Activated naive CD8-positive, alpha-beta T cell treated with anti-CD3 and anti-CD28 coated beads, Interleukin-2, amount 10 ng/mL, durations not matched to agents 7 days and 5 days (primary cell): ENCODE measurements at regions not wholly inside any gene's neighbourhood (a gene's known extent, or its start where the extent isn't known, plus 50 kb on each side); places are given as distances from the start of the nearest gene placed in this dataset.
"Not testable (repeated sequence)": the region's sequence is repeated elsewhere in the genome, so short reads cannot be mapped to it uniquely, and the experiment has no call there.

Experiments used
- ATAC-seq: fragments of 150-1000 bp; cut with Tn5 transposase; one replicate; pipeline ENCODE4 v1.10.0; 2021; ENCODE audit warnings: low read depth, moderate library complexity
- POLR2A ChIA-PET: fragments of 350-600 bp; sonication (Branson Sonifier 250); formaldehyde crosslinking; loops from one replicate; lab custom pipeline; 2021; ENCODE audit warnings: antibody characterized with exemption; lab: Charles Lee
- DNase-seq: peaks from one replicate; pipeline ENCODE4 v3.0.0; 2021
- H3K27ac Mint-ChIP-seq: one replicate; pipeline ENCODE4 v1.8.0; 2022; ENCODE audit warnings: mild to moderate bottlenecking, mixed read lengths
- H3K27me3 Mint-ChIP-seq: one replicate; pipeline ENCODE4 v1.8.0; 2022; ENCODE audit warnings: mild to moderate bottlenecking, moderate library complexity, mixed read lengths
- H3K36me3 Mint-ChIP-seq: one replicate; pipeline ENCODE4 v1.8.0; 2021; ENCODE audit warnings: mild to moderate bottlenecking, mixed read lengths
- H3K4me1 Mint-ChIP-seq: one replicate; pipeline ENCODE4 v1.8.0; 2021; ENCODE audit warnings: mixed read lengths
- H3K4me3 Mint-ChIP-seq: one replicate; pipeline ENCODE4 v1.8.0; 2022; ENCODE audit warnings: mild to moderate bottlenecking, moderate library complexity, mixed read lengths
- H3K9me3 Mint-ChIP-seq: one replicate; pipeline ENCODE4 v1.8.0; 2021; ENCODE audit warnings: mixed read lengths

DNA sequence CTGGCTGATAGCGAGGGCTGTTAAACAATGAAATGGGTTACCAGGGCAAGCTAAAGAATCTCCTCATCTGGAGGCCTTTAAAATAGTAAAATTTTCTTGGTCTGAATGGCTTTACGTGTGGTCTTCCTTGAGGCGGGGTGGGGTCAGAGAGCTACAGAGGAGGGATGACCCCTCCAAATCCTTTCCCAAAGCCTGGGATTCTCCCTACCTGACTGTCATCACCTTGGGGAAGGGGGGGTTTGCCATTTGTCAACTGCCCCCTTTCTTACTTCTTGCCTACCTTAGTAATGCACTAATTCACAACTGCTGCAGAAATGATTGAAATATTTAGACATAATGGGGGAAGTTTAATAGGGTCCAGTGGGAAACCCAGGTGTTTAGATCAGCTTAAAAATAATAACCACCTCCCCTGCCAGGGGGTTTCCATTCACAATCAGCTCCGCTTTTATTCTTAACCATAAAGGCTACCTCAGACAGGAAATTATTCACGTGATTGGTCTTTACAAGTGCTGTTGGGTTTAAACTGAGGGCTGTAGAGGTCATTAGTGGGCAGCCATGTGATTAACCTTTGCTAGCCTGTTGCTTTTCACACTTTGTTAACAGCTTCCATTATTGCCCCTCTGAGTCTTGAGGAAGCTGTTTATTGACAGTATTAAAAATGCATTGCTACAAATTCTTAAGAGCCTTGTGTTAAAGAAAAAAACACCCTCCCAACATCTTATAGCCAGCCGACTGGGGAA is 276.5 kb upstream of the ATP11B start:
- DNase-seq = no peak
- ATAC-seq = no peak
- POLR2A ChIA-PET = no interaction called here
- Mint-ChIP-seq H3K4me1 (no peaks in the 10 kb centered on the region), H3K36me3 (no peaks in the 10 kb centered on the region), H3K27ac (no peak overlapping the region), H3K9me3 (no peaks in the 10 kb centered on the region), H3K4me3 (no peak overlapping the region), H3K27me3 (no peaks in the 10 kb centered on the region)

DNA sequence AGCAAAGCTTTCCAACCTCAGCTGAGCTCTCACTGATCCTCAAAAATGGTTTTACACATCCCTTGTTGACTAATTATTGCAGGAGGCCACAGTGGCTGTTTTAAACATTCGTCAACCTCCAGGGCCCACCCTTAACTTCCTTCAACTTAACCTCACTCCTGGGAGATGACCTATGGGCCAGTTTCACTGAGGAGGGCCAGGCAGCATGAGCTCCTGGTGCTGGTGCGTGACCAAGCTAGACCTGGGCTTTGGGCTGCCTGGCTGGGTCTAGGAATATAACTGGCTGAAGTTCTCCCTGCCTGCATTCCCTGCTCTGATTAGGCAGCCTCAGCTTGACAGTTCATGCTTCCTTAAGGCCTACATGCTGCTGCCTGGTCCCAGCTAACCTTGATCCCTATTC is 273.7 kb upstream of the ATP11B start:
- Mint-ChIP-seq H3K36me3 (no peaks in the 10 kb centered on the region), H3K27me3 (no peaks in the 10 kb centered on the region), H3K9me3 (no peaks in the 10 kb centered on the region), H3K27ac (no peak overlapping the region), H3K4me3 (no peak overlapping the region), H3K4me1 (no peaks in the 10 kb centered on the region)
- ATAC-seq = no peak
- POLR2A ChIA-PET = no interaction called here
- DNase-seq = no peak

DNA sequence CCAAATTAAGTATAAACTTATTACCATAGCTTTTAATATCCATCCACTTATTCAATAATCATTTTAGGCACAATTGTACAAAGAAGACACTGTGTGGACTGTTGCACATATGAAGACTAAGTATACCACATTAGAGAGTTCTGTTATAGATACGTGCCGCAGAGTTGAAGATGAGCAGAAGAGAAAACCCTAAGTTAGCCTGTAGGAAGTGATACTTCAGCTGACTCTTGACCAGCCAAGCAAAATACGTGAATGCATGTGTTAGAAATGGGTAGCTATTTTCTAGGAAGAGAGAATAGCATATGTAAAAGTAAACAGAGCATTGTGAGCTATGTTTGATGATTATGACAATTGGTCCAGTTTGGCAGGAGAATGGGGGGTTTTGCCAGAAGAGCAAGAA is 272.0 kb upstream of the ATP11B start:
- DNase-seq (no peak), ATAC-seq (no peak)
- Mint-ChIP-seq H3K27ac (no peak overlapping the region), H3K9me3 (no peaks in the 10 kb centered on the region), H3K36me3 (no peaks in the 10 kb centered on the region), H3K27me3 (no peaks in the 10 kb centered on the region), H3K4me3 (no peak overlapping the region), H3K4me1 (no peaks in the 10 kb centered on the region)
- POLR2A ChIA-PET = no interaction called here

DNA sequence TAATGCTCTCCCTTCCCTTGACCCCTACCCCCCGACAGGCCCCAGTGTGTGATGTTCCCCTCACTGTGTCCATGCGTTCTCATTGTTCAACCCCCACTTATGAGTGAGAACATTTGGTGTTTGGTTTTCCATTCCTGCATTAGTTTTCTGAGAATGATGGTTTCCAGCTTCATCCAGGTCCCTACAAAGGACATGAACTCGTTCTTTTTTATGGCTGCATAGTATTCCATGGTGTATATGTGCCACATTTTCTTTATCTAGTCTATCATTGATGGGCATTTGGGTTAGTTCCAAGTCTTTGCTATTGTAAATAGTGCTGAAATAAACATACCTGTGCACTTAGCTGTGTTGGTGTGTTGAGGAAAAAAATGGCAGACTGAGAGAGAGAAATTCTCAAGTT is 269.9 kb upstream of the ATP11B start:
- H3K9me3 Mint-ChIP-seq, POLR2A ChIA-PET, ATAC-seq, H3K36me3 Mint-ChIP-seq, H3K27ac Mint-ChIP-seq, H3K27me3 Mint-ChIP-seq, H3K4me3 Mint-ChIP-seq, H3K4me1 Mint-ChIP-seq, DNase-seq: not testable (repeated sequence)

DNA sequence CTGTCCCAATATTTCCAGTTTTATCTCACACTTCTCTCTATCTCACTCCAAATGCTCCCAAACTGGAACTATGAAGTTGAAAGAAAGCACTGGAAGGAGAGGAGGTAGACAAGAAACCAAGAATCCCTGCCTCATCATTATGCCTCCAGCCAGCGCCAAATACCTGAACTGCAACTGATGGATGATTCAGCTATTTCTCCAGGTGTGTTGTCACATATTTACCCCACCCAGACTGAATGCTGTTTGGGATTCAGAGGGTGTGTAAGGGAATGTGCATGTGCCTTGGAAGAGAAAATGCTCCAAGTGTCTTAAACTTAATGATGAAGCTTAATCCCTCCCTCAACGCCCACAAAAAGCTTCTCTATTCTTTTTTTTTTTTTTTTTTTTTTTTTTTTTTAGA is 269.5 kb upstream of the ATP11B start:
- Mint-ChIP-seq H3K4me1 (no peaks in the 10 kb centered on the region), H3K4me3 (no peak overlapping the region), H3K27me3 (no peaks in the 10 kb centered on the region), H3K27ac (no peak overlapping the region), H3K9me3 (no peaks in the 10 kb centered on the region), H3K36me3 (no peaks in the 10 kb centered on the region)
- POLR2A ChIA-PET = no interaction called here
- no peak for DNase-seq
- ATAC-seq = no peak

DNA sequence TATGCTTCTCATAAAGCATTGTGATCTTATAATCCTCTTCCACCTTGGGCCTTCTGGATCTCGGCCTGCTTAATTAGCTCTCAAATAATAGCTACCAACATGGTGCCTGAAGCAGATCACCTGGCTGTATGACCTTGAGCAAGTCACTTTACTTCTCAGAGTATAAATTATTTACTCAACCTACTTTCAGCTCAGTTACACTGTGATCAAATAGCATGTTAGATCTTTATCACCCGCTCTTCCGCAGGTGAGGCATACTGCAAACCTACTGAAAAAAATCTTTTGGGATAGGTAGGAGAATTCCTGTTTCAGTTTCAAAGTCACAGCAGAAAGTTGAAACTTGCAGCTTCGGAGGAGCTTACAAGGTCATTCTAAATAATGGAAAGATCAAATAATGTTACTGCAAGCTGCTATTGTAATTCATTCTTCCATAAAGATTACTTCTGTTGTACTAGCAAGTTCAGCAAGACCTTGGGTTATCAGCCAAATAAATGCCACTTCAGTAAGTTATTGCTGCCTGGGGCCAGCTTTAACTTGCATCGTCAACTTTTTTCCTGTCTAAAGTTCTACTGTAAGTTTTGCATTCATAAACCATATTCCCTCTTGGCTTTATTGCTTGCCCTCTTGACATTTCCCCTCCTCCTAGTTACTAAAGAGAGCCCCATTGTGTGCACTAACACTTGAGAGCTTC is 268.4 kb upstream of the ATP11B start:
- H3K9me3 Mint-ChIP-seq = no peaks in the 10 kb centered on the region
- no peak overlapping the region for H3K27ac Mint-ChIP-seq
- H3K27me3 Mint-ChIP-seq = no peaks in the 10 kb centered on the region
- H3K36me3 Mint-ChIP-seq = no peaks in the 10 kb centered on the region
- POLR2A ChIA-PET = no interaction called here
- no peaks in the 10 kb centered on the region for H3K4me1 Mint-ChIP-seq
- no peak for ATAC-seq
- DNase-seq = no peak
- no peak overlapping the region for H3K4me3 Mint-ChIP-seq

GRCh38 chr3:182525766-182526374 is 267.4 kb upstream of the ATP11B start:
- Mint-ChIP-seq H3K9me3 (no peaks in the 10 kb centered on the region), H3K36me3 (no peaks in the 10 kb centered on the region), H3K4me1 (no peaks in the 10 kb centered on the region), H3K27ac (no peak overlapping the region), H3K27me3 (no peaks in the 10 kb centered on the region), H3K4me3 (no peak overlapping the region)
- no peak for ATAC-seq
- no peak for DNase-seq
- POLR2A ChIA-PET = no interaction called here

- POLR2A ChIA-PET = no interaction called here
- no peaks in the 10 kb centered on the region for H3K4me1 Mint-ChIP-seq
- H3K36me3 Mint-ChIP-seq = no peaks in the 10 kb centered on the region
- no peak overlapping the region for H3K4me3 Mint-ChIP-seq
- no peak for ATAC-seq
- no peak overlapping the region for H3K27ac Mint-ChIP-seq
- H3K27me3 Mint-ChIP-seq = no peaks in the 10 kb centered on the region
- DNase-seq = no peak
- no peaks in the 10 kb centered on the region for H3K9me3 Mint-ChIP-seq
Measured at GRCh38 chr3:182527745-182528144, 265.6 kb upstream of the ATP11B start.

DNA sequence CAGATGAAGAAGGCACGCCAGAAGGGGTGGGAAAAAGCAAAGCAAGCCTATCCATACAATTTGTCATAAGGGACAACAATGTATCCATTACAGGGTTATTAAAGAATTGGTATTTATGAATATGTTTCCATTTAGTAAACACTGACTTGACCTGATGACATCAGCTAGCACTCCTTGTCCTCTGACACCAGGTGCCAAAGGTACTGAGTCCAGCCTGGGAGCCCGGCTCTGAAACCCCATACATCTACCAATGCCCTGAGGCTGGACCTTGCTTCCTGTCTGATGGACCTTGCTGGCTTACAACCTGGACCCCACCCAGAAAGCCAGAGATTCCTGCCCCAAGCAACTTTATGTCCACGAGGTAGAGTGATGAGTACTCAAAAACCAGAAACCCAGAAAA is 263.0 kb upstream of the ATP11B start:
- Mint-ChIP-seq H3K27ac (no peak overlapping the region), H3K36me3 (no peaks in the 10 kb centered on the region), H3K9me3 (no peaks in the 10 kb centered on the region), H3K4me3 (no peak overlapping the region), H3K4me1 (no peaks in the 10 kb centered on the region), H3K27me3 (no peaks in the 10 kb centered on the region)
- ATAC-seq (no peak), DNase-seq (no peak)
- POLR2A ChIA-PET = no interaction called here

GRCh38 chr3:182533394-182533793 is 259.9 kb upstream of the ATP11B start:
- H3K36me3 Mint-ChIP-seq = no peaks in the 10 kb centered on the region
- H3K27ac Mint-ChIP-seq = no peak overlapping the region
- no peak for ATAC-seq
- no peak for DNase-seq
- no peaks in the 10 kb centered on the region for H3K27me3 Mint-ChIP-seq
- no peaks in the 10 kb centered on the region for H3K9me3 Mint-ChIP-seq
- no peaks in the 10 kb centered on the region for H3K4me1 Mint-ChIP-seq
- POLR2A ChIA-PET = no interaction called here
- no peak overlapping the region for H3K4me3 Mint-ChIP-seq

- POLR2A ChIA-PET = no interaction called here
- no peaks in the 10 kb centered on the region for H3K36me3 Mint-ChIP-seq
- H3K27ac Mint-ChIP-seq = no peak overlapping the region
- no peaks in the 10 kb centered on the region for H3K4me1 Mint-ChIP-seq
- ATAC-seq = no peak
- no peaks in the 10 kb centered on the region for H3K9me3 Mint-ChIP-seq
- no peak for DNase-seq
- no peaks in the 10 kb centered on the region for H3K27me3 Mint-ChIP-seq
- no peak overlapping the region for H3K4me3 Mint-ChIP-seq
Measured at GRCh38 chr3:182544542-182544941, 248.8 kb upstream of the ATP11B start.

DNA sequence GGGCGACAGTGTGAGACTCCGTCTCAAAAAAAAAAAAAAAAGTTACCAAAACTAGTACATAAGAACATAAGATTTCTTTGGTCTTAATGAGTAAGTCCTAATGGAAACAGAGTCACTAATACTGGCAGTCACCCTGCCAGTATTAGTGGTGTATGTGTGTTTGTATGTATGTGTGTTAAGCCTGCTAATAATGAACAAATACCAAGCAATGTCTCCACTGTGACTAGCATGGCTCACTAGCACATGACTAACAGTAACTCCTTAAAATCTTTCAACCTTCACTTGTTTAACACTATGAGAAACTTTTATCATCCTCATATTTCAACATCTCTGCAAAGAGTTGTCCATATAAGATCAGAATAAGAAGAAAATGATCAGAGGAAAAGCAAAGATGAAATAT is 231.0 kb upstream of the ATP11B start:
- Mint-ChIP-seq H3K36me3 (no peaks in the 10 kb centered on the region), H3K9me3 (no peaks in the 10 kb centered on the region), H3K4me1 (no peaks in the 10 kb centered on the region), H3K27me3 (peaks cover 2% of the 10 kb centered on the region), H3K27ac (no peak overlapping the region), H3K4me3 (no peak overlapping the region)
- no peak for ATAC-seq
- POLR2A ChIA-PET = no interaction called here
- DNase-seq = no peak

DNA sequence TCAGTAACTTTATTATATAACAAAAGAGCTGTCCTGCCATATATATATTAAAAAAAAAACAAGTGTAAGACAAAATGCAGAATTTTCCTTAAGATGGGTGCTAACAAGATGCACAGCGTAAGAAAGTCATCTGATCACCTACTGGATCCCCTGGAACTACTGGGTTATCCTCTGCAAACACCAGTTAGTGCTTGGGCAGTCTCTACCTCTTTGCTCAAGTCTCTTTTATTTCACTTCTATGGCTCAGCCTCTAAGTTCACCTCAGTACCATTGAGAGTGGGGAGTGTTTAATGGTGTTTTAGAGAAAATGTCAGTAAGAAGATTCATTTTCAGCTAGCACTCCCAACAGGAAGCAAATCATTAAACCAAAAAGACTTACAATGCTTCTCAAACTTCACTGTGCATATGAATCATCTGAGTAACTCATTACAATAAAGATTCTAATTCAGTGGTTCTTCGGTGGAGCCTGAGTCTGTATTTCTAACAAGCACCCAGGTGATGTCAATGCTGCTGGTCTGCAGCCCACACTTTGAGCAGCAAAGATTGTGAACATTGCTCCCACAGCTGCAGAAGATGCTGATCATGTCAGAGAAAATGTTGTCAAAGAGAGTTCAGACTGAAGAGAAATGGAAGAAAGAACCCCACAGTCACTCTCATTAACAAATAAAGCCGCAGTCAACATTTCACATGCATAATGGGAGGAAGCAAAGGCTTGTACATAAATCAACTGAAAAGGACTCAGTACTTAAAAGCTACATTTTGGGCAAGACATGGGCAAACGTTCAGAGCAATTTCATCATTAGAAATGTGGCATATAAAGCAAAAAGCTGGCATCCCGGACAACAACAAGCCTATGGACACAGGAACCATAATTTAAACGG is 227.1 kb upstream of the ATP11B start:
- Mint-ChIP-seq H3K9me3 (no peaks in the 10 kb centered on the region), H3K27me3 (peaks cover 2% of the 10 kb centered on the region), H3K4me1 (no peaks in the 10 kb centered on the region), H3K27ac (no peak overlapping the region), H3K4me3 (no peak overlapping the region), H3K36me3 (no peaks in the 10 kb centered on the region)
- POLR2A ChIA-PET = no interaction called here
- no peak for DNase-seq
- no peak for ATAC-seq
